K562 (cell line): ENCODE measurements at regions not wholly inside any gene's neighbourhood (a gene's known extent, or its start where the extent isn't known, plus 50 kb on each side); places are given as distances from the start of the nearest gene placed in this dataset.

Experiments
- CBX2 ChIP-seq: fragments of 200-600 bp; sonication (generic); IDR thresholded peaks from one replicate; pipeline ENCODE4 v1.6.1; 2012; ENCODE audit warnings: mild to moderate bottlenecking, low read length, inconsistent platforms; ENCODE audit not compliant: insufficient read depth, poor library complexity, severe bottlenecking
- COPS2 ChIP-seq: fragments of 450-650 bp; conservative IDR thresholded peaks from 2 replicates; pipeline ENCODE4 v1.6.1; 2016; ENCODE audit warnings: mild to moderate bottlenecking, moderate library complexity
- GTF2B ChIP-seq: IDR thresholded peaks from 2 replicates; pipeline ENCODE4 v1.6.1; 2011; ENCODE audit not compliant: insufficient read length; ENCODE audit errors: extremely low read depth
- ID3 ChIP-seq, 2 experiments: fragments of 250-450 bp in 1 of 2; fragments of 450-650 bp in 1 of 2; sonication (Bioruptor Pico) in 1 of 2; IDR thresholded peaks; 2 replicates each; pipeline versions ENCODE4 v1.6.1 to v1.8.0; 2016 to 2021; ENCODE audit warnings: mild to moderate bottlenecking in 2 of 2, moderate library complexity in 2 of 2, missing compliant biosample characterization in 1 of 2, missing genetic modification characterization in 1 of 2
- MYC ChIP-seq, 2 experiments: fragments of 250-450 bp in 1 of 2; sonication (Bioruptor Pico) in 1 of 2; IDR thresholded peaks; 2 replicates each; pipeline versions ENCODE4 v1.5.1 to v1.6.1; 2012 to 2021; ENCODE audit warnings: low read depth in 2 of 2, borderline replicate concordance in 1 of 2, improper control_type of control experiment in 1 of 2, low read length in 1 of 2, mild to moderate bottlenecking in 1 of 2, moderate library complexity in 1 of 2
- PKNOX1 ChIP-seq: fragments of 450-650 bp; IDR thresholded peaks from 2 replicates; pipeline ENCODE4 v1.6.1; 2016
- POLR2H ChIP-seq: IDR thresholded peaks from 2 replicates; pipeline ENCODE4 v1.6.1; 2016; ENCODE audit warnings: missing genetic modification characterization, low read depth, mild to moderate bottlenecking, control low read depth, missing compliant biosample characterization, moderate library complexity
- RAD51 ChIP-seq: fragments of 450-650 bp; IDR thresholded peaks from 2 replicates; pipeline ENCODE4 v1.7.1; 2016; ENCODE audit warnings: low read depth, mild to moderate bottlenecking, borderline replicate concordance
- TFAM ChIP-seq: fragments of 250-450 bp; sonication (Bioruptor Pico); conservative IDR thresholded peaks from 2 replicates; pipeline ENCODE4 v1.5.0; 2021; ENCODE audit warnings: mild to moderate bottlenecking, moderate library complexity
- TOE1 ChIP-seq, 2 experiments: fragments of 450-650 bp in 1 of 2; sonication (generic) in 1 of 2; formaldehyde crosslinking in 1 of 2; IDR thresholded peaks; 2 replicates each; pipeline versions ENCODE4 v1.7.1 to v1.8.0; 2016 to 2022; ENCODE audit warnings: borderline replicate concordance in 2 of 2, mild to moderate bottlenecking in 2 of 2, antibody characterized with exemption in 1 of 2, inconsistent platforms in 1 of 2, low read depth in 1 of 2, missing genetic modification reagents in 1 of 2, moderate library complexity in 1 of 2
- ZBTB40 ChIP-seq, 2 experiments: fragments of 450-650 bp in 1 of 2; sonication (generic) in 1 of 2; formaldehyde crosslinking in 1 of 2; IDR thresholded peaks; 2 replicates each; pipeline versions ENCODE4 v1.7.1 to v1.9.0; 2016 to 2022; ENCODE audit warnings: inconsistent platforms in 1 of 2, mild to moderate bottlenecking in 1 of 2, missing genetic modification reagents in 1 of 2
- ZNF431 ChIP-seq: sonication (generic); formaldehyde crosslinking; IDR thresholded peaks from 2 replicates; pipeline ENCODE4 v1.8.0; 2022; ENCODE audit warnings: mild to moderate bottlenecking, missing genetic modification reagents

- TF ChIP-seq ZBTB40 (IDR thresholded peaks at IDR 0.05) (no peak), ZBTB40 (CRISPR knock-in tag; IDR thresholded peaks at IDR 0.05) (no peak), ZNF431 (no peak), MYC (IDR thresholded peaks at IDR 0.05; ENCODE audit: low read depth, low read length) (no peak), MYC (CRISPR knock-in tag; IDR thresholded peaks at IDR 0.05; ENCODE audit: borderline replicate concordance, low read depth) (no peak), RAD51 (no peak), TFAM (no peak), ID3 (CRISPR knock-in tag; IDR thresholded peaks at IDR 0.05) (no peak), ID3 (tag; IDR thresholded peaks at IDR 0.05) (no peak), COPS2 (no peak), POLR2H (tag) (no peak), PKNOX1 (no peak), TOE1 (IDR thresholded peaks at IDR 0.05; ENCODE audit: borderline replicate concordance) (no peak), TOE1 (CRISPR knock-in tag; IDR thresholded peaks at IDR 0.05; ENCODE audit: borderline replicate concordance, low read depth) (no peak), CBX2 (no peak), GTF2B (no peak)
Measured at GRCh38 chr17:52930145-52930544, 771.6 kb upstream of the CA10 start (continued).
